ENCODE measurements at regions not wholly inside any gene's neighbourhood (a gene's known extent, or its start where the extent isn't known, plus 50 kb on each side); places are given as distances from the start of the nearest gene placed in this dataset.

DNA sequence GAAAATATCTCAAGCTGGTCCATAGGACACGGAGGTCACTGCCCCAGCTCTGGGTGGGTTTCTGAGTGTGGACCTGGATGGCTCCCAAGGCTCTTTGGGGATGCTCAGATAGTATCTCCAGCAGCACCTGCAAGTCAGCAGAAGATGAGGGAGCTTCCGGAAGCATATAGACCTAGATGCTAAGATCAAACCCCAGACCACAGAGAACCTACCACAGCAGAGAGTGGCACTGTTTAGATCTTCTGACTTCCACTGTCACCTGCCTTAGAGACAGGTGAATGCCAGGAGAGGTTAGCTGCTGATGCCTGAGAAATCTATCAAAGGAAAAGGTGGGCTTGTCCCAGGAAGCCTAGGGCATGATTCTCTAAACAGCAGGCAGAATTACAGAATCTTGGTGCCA lies 105.7 kb upstream of the TRPM1 start:
- TF ChIP-seq POLR2A (IDR thresholded peaks at IDR 0.05; ENCODE audit: low read length) (no peak), GATA1 (IDR thresholded peaks at IDR 0.05; ENCODE audit: low read depth, low read length) (no peak)

Measured in erythroblast (primary cell).